ENCODE measurements at regions not wholly inside any gene's neighbourhood (a gene's known extent, or its start where the extent isn't known, plus 50 kb on each side); places are given as distances from the start of the nearest gene placed in this dataset.

DNA sequence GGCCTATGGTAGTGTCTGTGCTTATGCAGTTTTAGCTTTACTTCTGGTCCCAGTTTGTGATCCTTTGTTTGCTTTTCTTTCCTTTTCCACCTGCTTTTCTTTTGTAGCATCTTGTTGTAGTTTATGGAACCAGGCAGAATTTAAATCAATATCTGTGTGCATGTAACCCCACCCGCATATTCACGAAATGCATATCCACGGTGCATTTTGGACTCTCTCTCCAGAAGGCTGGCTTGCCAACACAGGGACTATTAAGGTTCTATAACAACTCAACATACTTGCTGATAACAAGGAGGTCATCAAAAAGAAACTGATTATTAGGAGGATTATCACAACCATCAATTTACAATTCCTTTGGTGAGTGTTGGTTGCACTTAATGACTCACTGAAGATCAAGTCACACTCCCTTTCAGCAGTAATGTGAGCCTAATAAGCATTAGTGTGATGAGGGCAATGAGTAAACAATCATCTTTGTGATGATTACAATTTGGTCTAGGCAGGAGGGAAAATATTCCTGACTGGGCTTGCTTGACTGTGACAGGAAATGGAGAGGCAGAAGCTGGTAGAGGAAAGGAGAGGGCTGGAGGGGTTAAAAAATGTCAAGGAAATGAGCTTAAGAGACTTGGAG is 378.6 kb downstream of the REEP3 start:
- TF ChIP-seq, protein P1, sequence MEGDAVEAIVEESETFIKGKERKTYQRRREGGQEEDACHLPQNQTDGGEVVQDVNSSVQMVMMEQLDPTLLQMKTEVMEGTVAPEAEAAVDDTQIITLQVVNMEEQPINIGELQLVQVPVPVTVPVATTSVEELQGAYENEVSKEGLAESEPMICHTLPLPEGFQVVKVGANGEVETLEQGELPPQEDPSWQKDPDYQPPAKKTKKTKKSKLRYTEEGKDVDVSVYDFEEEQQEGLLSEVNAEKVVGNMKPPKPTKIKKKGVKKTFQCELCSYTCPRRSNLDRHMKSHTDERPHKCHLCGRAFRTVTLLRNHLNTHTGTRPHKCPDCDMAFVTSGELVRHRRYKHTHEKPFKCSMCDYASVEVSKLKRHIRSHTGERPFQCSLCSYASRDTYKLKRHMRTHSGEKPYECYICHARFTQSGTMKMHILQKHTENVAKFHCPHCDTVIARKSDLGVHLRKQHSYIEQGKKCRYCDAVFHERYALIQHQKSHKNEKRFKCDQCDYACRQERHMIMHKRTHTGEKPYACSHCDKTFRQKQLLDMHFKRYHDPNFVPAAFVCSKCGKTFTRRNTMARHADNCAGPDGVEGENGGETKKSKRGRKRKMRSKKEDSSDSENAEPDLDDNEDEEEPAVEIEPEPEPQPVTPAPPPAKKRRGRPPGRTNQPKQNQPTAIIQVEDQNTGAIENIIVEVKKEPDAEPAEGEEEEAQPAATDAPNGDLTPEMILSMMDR (IDR thresholded peaks at IDR 0.05), result no peak
- no peak for TF ChIP-seq POLR2A (IDR thresholded peaks at IDR 0.05)
